NCI-H82 (cell line): ENCODE measurements at regions not wholly inside any gene's neighbourhood (a gene's known extent, or its start where the extent isn't known, plus 50 kb on each side); places are given as distances from the start of the nearest gene placed in this dataset.
"Not testable (repeated sequence)": the region's sequence is repeated elsewhere in the genome, so short reads cannot be mapped to it uniquely, and the experiment has no call there.

Experiments
- DNase-seq: peaks from one replicate; lab custom pipeline; 2025; lab: John Stamatoyannopoulos, UW

GRCh38 chr16:73400951-73401350, 353.0 kb upstream of the ZFHX3 start:
- no peak for DNase-seq

GRCh38 chr16:73399997-73400396, 352.1 kb upstream of the ZFHX3 start:
- DNase-seq: no peak

- no peak for DNase-seq
Observed at GRCh38 chr16:73399486-73399885, 351.6 kb upstream of the ZFHX3 start.

- DNase-seq: not testable (repeated sequence)
Observed at GRCh38 chr16:73398604-73399003, 350.7 kb upstream of the ZFHX3 start.

DNA sequence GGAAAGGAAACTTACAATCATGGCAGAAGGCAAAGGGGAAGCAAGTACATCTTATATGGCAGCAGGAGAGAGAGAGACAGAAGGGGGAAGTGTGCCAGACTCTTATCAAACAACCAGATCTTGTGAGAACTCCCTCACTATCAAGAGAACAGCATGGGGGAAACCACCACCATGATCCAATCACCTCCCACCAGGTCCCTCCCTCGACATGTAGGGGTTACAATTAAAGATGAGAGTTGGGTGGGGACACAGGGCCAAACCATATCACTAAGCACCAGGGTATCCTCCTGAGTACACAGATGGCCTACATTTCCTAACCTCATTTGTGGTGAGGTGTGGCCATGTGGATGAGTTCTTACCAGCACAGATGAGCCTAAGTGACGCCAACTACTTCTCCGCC, 348.6 kb upstream of the ZFHX3 start:
- DNase-seq: peak; percentile 28

GRCh38 chr16:73390936-73391335, 343.0 kb upstream of the ZFHX3 start:
- no peak for DNase-seq

DNA sequence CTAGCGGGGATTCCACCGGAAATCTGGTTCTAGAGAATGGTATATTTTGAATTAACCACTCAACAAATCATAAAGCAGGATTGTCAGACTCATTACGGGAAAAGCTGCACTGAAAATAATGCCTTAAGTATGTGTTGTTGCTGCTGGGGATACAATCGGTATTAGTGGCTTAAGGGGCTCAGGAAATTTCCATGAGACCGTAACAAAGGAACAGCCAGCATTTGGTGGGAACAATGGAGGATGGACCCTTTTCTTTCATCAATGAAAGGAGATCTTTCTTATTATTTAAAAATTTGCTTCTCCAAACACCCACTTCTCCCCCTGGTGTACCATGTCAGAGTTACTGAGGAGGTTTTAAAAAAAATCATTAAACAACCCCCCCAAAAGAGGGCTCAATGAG, 342.6 kb upstream of the ZFHX3 start:
- DNase-seq: no peak

DNA sequence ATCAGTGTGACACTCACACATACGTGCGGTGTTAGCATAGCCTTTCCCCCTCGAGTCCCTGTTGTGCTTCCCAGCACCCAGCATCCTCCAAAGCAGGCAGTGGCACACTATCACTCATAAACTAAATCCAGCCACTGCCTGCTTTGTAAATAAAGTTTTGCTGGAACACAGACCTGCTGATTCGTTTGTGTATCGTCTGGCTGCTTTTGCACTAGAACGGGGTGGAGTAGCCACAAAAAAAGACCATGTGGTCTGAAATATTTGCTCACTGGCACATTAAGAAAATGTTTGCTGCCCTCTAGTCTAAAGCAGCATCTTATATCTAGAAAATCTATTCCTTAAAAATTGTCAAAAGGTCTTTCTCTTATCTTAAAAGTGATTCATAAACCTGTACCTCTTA, 341.2 kb upstream of the ZFHX3 start:
- DNase-seq: no peak

DNA sequence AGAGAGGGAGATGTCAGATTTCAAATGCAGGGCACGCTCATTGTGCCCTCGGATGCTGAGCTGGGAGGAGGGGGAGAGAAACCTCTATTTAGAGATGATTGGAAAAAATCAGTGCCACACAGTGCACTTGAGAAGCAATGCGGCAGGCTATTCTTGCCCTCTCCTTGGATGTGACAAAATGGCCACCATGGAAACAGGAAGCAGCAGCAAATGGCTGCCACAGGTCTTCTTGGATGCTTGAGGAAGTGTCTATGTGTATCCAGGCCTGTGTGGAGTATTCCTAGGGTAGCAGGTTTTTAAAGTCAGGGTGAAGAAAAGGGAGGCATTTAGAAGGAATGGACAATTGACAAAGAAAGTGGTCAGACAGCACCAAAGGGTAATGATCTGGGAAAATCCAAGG, 340.1 kb upstream of the ZFHX3 start:
- DNase-seq: no peak

GRCh38 chr16:73385696-73386095, 337.8 kb upstream of the ZFHX3 start:
- DNase-seq: no peak

DNA sequence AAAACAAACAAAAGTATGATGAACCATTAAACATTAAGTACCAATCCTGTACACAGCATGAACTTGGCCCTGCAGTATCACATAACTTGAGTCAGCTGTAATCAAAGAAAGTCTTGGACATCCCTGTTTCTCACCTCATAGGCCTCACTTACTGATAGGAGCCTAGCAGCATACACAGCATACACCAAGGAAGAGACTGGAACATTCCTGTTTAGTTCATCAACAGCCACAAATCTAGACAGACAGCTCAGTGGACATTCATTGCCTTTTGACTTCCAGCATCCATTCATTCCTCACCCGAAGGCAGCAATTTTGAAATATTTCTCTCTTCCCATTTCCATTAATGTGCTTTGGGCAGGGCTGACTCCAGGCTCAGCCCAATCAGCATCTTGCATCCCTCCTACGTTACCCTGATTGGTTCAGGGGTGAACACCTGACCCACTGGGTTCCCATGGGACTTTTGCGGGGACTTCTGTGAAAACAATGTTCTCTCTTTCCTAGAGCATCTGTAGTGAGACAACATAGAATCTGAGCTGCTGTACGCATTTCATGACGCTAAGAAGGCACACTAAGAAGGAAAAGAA, 336.7 kb upstream of the ZFHX3 start:
- no peak for DNase-seq

GRCh38 chr16:73383988-73384365, 336.0 kb upstream of the ZFHX3 start:
- DNase-seq: no peak

- DNase-seq: no peak
Observed at GRCh38 chr16:73383195-73383987, 335.5 kb upstream of the ZFHX3 start.

DNA sequence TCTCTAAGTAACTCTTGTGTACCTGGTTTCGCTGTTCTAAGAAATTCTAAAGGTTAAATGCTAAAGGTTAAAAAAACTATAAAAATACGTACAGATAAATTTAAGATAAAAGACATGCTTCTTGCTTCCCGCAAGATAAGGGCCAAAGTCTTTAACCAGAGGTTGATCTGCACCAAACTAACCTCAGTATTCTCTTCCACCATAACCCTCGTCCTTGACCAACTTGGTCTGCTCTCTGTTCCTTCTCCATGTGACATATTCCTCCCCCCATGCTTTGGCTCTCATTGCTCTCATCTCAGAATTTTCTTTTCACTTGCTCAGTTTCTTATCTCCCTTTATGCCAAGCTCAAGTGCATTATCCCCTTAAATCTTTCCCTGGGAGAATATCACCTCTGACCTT, 330.5 kb upstream of the ZFHX3 start:
- DNase-seq: no peak

DNA sequence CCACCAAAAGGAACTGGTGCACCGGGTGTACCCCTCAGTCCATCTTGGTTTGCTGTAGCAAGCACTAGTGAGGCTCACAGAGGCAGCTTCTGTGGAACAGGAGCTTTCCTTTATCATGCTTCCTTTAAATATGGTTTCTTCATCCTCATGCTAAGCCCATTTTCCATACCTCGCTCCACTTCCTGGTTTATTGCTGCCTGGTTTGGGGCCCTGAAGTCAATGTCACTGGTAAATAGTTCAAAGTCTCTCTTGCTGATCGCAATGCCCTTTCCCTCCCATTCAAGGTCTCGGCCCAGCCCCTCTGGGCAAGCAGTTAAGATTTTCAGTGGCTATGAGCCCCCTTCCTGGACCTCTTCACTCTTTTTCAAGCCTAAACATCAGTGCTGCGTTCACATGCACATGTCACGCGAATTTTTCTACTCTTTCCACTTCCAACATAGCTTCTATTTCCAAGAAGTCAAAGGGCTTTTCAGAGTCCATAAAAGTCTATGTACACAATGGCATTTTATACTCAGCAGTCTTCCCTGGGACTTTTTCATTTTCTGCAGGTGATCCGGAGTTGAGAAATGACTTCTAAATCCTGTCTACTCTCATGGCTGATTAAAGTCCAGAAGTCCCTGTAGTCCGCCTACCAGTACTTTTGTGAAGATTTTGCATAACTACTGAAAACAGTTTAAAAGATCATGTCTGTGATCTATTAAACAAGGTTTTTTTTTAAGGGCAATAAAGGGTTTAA, 323.8 kb upstream of the ZFHX3 start:
- DNase-seq: no peak

DNA sequence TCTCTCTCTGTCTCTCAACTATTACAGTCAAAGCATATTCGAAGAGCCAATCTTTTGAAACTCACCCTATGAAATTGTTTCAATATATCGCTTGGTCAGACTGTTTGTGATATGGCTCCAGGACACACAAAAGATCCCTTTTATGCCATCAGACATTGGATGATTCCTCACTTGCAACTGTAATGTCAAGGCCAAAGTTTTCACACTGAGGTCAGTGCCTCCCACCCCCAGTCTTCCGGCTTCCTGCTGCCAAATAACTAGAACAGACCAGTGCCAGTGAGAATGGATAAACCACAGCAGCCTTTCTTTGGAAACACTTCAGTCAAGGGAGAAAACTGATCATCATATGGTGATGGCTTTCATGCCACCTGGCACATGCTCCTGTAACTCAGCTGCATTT, 321.9 kb upstream of the ZFHX3 start:
- DNase-seq: no peak

- DNase-seq: no peak
Observed at GRCh38 chr16:73368715-73369114, 320.8 kb upstream of the ZFHX3 start.

DNA sequence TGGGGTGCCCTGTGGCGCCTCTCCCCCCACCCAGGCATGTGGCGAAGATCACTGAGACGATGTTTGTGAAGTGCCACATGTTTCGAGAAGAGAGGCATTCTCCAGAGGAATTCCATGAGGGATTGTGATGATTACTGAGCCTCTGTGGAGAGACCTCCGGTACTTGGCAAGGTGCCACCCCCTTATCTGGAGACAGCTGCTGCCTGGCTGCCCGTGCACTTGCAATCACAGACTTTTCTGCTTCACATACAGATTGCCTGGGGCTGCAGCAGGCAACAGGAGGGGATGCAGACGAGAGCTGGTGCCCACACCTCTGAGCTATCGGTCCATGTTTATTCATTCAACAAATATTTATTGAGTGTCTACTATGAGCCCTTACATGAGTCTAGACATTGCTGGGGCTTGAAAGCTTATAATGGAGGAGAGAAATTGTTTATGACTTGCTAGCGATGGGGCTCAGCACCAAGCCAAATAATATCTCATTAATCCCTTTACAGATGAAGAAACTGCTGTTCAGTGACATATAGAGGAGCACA, 317.2 kb upstream of the ZFHX3 start:
- peak; percentile 80 for DNase-seq

DNA sequence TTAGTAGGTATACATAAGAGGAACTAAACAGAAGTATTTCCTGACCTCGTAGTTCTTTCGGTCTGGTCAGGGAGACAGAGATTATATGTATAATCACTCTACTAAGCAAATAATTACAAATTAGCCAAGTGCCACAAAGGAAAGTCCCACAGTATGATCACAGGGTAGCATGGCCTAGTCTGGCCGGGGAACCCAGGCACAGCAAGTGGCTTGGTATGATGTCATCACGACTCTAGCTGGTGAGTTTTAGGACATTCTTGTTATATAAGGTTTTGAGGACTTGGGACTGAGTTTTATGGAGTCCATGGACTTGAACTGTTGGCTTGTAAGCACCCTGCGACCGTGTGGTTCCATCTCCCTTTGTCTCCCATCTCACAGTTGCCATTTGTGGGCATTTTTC, 316.5 kb upstream of the ZFHX3 start:
- DNase-seq: no peak

DNA sequence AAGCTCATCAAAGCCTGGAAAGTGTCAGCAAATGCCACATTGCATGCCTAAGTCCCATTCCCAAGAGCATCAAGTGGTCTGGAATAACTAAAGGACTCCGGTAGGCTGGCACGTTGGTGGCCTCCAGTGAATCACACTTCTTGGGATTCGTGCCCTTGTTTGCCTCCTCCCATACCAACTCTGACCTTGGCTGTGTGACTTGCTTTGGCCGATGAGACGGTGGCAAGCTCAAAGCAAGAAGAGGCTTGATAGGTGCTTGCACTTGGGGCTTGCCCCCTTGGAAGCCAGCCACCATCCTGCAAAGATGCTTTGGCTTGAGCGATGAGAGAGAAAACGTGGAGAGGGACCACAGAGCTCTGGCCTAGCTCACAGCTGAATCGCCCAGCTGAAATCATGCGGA, 313.1 kb upstream of the ZFHX3 start:
- no peak for DNase-seq

GRCh38 chr16:73356401-73357079, 308.6 kb upstream of the ZFHX3 start:
- DNase-seq: peak; percentile 30

- no peak for DNase-seq
Observed at GRCh38 chr16:73355981-73356380, 308.1 kb upstream of the ZFHX3 start.
